H1 (cell line): ENCODE measurements at regions not wholly inside any gene's neighbourhood (a gene's known extent, or its start where the extent isn't known, plus 50 kb on each side); places are given as distances from the start of the nearest gene placed in this dataset.
A peak's percentile ranks its signal among the peaks of the same experiment; 100 is the strongest.

ENCODE experiments used
- CTCF ChIA-PET: fragments of 300-600 bp; sonication (Branson Sonifier 250); formaldehyde crosslinking; loops from one replicate; lab custom pipeline; 2021; ENCODE audit not compliant: partially characterized antibody; lab: Charles Lee
- POLR2A ChIA-PET: fragments of 300-600 bp; sonication (Branson Sonifier 250); formaldehyde crosslinking; loops from one replicate; lab custom pipeline; 2021; ENCODE audit warnings: inconsistent platforms; ENCODE audit not compliant: partially characterized antibody; lab: Charles Lee
- DNase-seq, 2 experiments: peaks; one replicate each; pipeline versions ENCODE4 v3.0.0 to v3.0.0-alpha.2; 2010 to 2022; ENCODE audit warnings: low spot score in 2 of 2, low read depth in 1 of 2, mixed read lengths in 1 of 2
- FAIRE-seq: peaks from 2 replicates; lab custom pipeline; 2011; peaks lifted over from hg19 to GRCh38; lab: Jason Lieb, UNC
- H2AFZ ChIP-seq: 2 replicates; pipeline ENCODE4 v1.8.1; 2012; ENCODE audit warnings: low read length, inconsistent platforms
- H2AK5ac ChIP-seq: 2 replicates; pipeline ENCODE4 v1.6.1; 2013; ENCODE audit warnings: low read depth, low read length
- H2BK120ac ChIP-seq: replicated peaks from 2 replicates; pipeline ENCODE3; 2013; ENCODE audit warnings: low read depth, low read length, inconsistent platforms
- H2BK12ac ChIP-seq: 2 replicates; pipeline ENCODE4 v1.6.1; 2013; ENCODE audit warnings: low read depth, low read length
- H2BK15ac ChIP-seq: 2 replicates; pipeline ENCODE4 v1.6.1; 2013; ENCODE audit warnings: low read length
- H2BK20ac ChIP-seq: 2 replicates; pipeline ENCODE4 v1.6.1; 2013; ENCODE audit warnings: low read length
- H2BK5ac ChIP-seq: 2 replicates; pipeline ENCODE4 v1.6.1; 2013; ENCODE audit warnings: low read depth, low read length
- H3K14ac ChIP-seq: 2 replicates; pipeline ENCODE4 v1.6.1; 2013; ENCODE audit warnings: inconsistent platforms; ENCODE audit not compliant: insufficient read length
- H3K18ac ChIP-seq: 2 replicates; pipeline ENCODE4 v1.6.1; 2013; ENCODE audit warnings: low read length; ENCODE audit errors: extremely low read depth
- H3K23ac ChIP-seq: 2 replicates; pipeline ENCODE4 v1.6.1; 2013; ENCODE audit warnings: inconsistent platforms; ENCODE audit not compliant: insufficient read length
- H3K23me2 ChIP-seq: 2 replicates; pipeline ENCODE4 v1.6.1; 2013; ENCODE audit warnings: low read depth, low read length
- H3K27ac ChIP-seq: 2 replicates; pipeline ENCODE4 v1.6.1; 2011; ENCODE audit warnings: low read depth, low read length, inconsistent platforms
- H3K27me3 ChIP-seq, 4 experiments: replicated peaks in 1 of 4; 1 replicate in 1 of 4; 2 replicates in 3 of 4; pipeline versions ENCODE4 v1.6.1 to v1.8.1; 2011 to 2013; ENCODE audit warnings: low read length in 3 of 4, mild to moderate bottlenecking in 3 of 4, inconsistent platforms in 2 of 4, mixed read lengths in 2 of 4, moderate library complexity in 1 of 4; ENCODE audit not compliant: control insufficient read depth in 3 of 4, insufficient read depth in 3 of 4; ENCODE audit errors: extremely low read depth in 1 of 4
- H3K36me3 ChIP-seq, 4 experiments: 2 replicates each; pipeline versions ENCODE4 v1.6.1 to v1.8.1; 2011 to 2013; ENCODE audit warnings: mild to moderate bottlenecking in 4 of 4, low read length in 3 of 4, moderate library complexity in 2 of 4, control low read depth in 1 of 4, inconsistent platforms in 1 of 4; ENCODE audit not compliant: insufficient read depth in 4 of 4, control insufficient read depth in 2 of 4
- H3K4ac ChIP-seq: replicated peaks from 2 replicates; pipeline ENCODE3; 2013; ENCODE audit warnings: low read length, low read depth, mixed read lengths, inconsistent platforms; ENCODE audit not compliant: insufficient read length
- H3K4me1 ChIP-seq, 4 experiments: replicated peaks in 1 of 4; 1 replicate in 1 of 4; 2 replicates in 3 of 4; pipeline versions ENCODE4 v1.6.1 to v1.8.1; 2011 to 2013; ENCODE audit warnings: low read length in 3 of 4, inconsistent platforms in 2 of 4, mixed read lengths in 1 of 4; ENCODE audit not compliant: insufficient read depth in 4 of 4, control insufficient read depth in 3 of 4
- H3K4me2 ChIP-seq, 2 experiments: 2 replicates each; pipeline versions ENCODE4 v1.6.1 to v1.8.1; 2011 to 2013; ENCODE audit warnings: low read depth in 2 of 2, low read length in 2 of 2, control low read depth in 1 of 2, inconsistent platforms in 1 of 2, mild to moderate bottlenecking in 1 of 2; ENCODE audit not compliant: insufficient read depth in 1 of 2
- H3K4me3 ChIP-seq, 4 experiments: fragments of 200-600, 300-600 bp in 1 of 4; sonication (generic), shearing (Covaris generic), sonication (Bioruptor Twin) in 1 of 4; 2 replicates each; pipeline versions ENCODE4 v1.5.1 to v1.8.1; 2011 to 2016; ENCODE audit warnings: low read length in 4 of 4, low read depth in 3 of 4, control low read depth in 2 of 4, inconsistent platforms in 2 of 4, mild to moderate bottlenecking in 2 of 4, mixed read lengths in 1 of 4, moderate library complexity in 1 of 4; ENCODE audit not compliant: insufficient read depth in 2 of 4; ENCODE audit errors: extremely low read depth in 1 of 4
- H3K56ac ChIP-seq: replicated peaks from 2 replicates; pipeline ENCODE3; 2013; ENCODE audit warnings: low read depth, mild to moderate bottlenecking, mixed read lengths, low read length, inconsistent platforms; ENCODE audit not compliant: insufficient read length
- H3K79me1 ChIP-seq: 2 replicates; pipeline ENCODE4 v1.6.1; 2013; ENCODE audit warnings: low read depth, low read length, control low read depth
- H3K79me2 ChIP-seq, 2 experiments: 2 replicates each; pipeline versions ENCODE4 v1.6.1 to v1.8.1; 2012 to 2013; ENCODE audit warnings: low read length in 2 of 2, mild to moderate bottlenecking in 2 of 2, inconsistent platforms in 1 of 2; ENCODE audit not compliant: insufficient read depth in 2 of 2, control insufficient read depth in 1 of 2
- H3K9ac ChIP-seq, 4 experiments: replicated peaks in 1 of 4; 1 replicate in 1 of 4; 2 replicates in 3 of 4; pipeline versions ENCODE4 v1.6.1 to v1.8.1; 2011 to 2013; ENCODE audit warnings: low read depth in 3 of 4, low read length in 3 of 4, control low read depth in 2 of 4, mild to moderate bottlenecking in 2 of 4, moderate library complexity in 2 of 4, inconsistent platforms in 1 of 4; ENCODE audit errors: extremely low read depth in 1 of 4
- H3K9me3 ChIP-seq, 2 experiments: 2 replicates each; pipeline versions ENCODE4 v1.6.1 to v1.8.1; 2012 to 2013; ENCODE audit warnings: mild to moderate bottlenecking in 2 of 2, moderate library complexity in 2 of 2, control low read depth in 1 of 2, inconsistent platforms in 1 of 2, low read depth in 1 of 2, low read length in 1 of 2, mixed read lengths in 1 of 2; ENCODE audit not compliant: insufficient read depth in 2 of 2
- H4K20me1 ChIP-seq, 2 experiments: replicated peaks in 1 of 2; 2 replicates each; pipeline versions ENCODE3 to v1.8.1; 2011 to 2013; ENCODE audit warnings: inconsistent platforms in 2 of 2, low read length in 2 of 2, mild to moderate bottlenecking in 1 of 2; ENCODE audit not compliant: insufficient read depth in 2 of 2, control insufficient read depth in 1 of 2
- H4K5ac ChIP-seq: 2 replicates; pipeline ENCODE4 v1.6.1; 2013; ENCODE audit warnings: low read length, low read depth, mixed read lengths, inconsistent platforms; ENCODE audit not compliant: insufficient read length
- H4K8ac ChIP-seq: 2 replicates; pipeline ENCODE4 v1.8.0; 2013; ENCODE audit warnings: mild to moderate bottlenecking, moderate library complexity, low read length, inconsistent platforms; ENCODE audit not compliant: insufficient read depth; ENCODE audit errors: extremely low read depth
- H4K91ac ChIP-seq: replicated peaks from 2 replicates; pipeline ENCODE3; 2013; ENCODE audit warnings: low read length, mixed read lengths, inconsistent platforms; ENCODE audit not compliant: insufficient read length
- ATF3 ChIP-seq: IDR thresholded peaks from 2 replicates; pipeline ENCODE4 v1.6.1; 2011; ENCODE audit warnings: low read depth, mild to moderate bottlenecking, low read length; ENCODE audit not compliant: insufficient read depth
- FOSL1 ChIP-seq: IDR thresholded peaks from 2 replicates; pipeline ENCODE4 v1.6.1; 2011; ENCODE audit warnings: mild to moderate bottlenecking, low read depth, low read length, moderate library complexity; ENCODE audit not compliant: insufficient read depth
- HDAC2 ChIP-seq, 2 experiments: fragments of 300-600 bp in 1 of 2; sonication (generic) in 1 of 2; IDR thresholded peaks; 2 replicates each; pipeline ENCODE4 v1.6.1; 2011 to 2012; ENCODE audit warnings: low read depth in 2 of 2, low read length in 2 of 2, mild to moderate bottlenecking in 2 of 2, moderate library complexity in 2 of 2, borderline replicate concordance in 1 of 2, inconsistent platforms in 1 of 2
- JUND ChIP-seq: IDR thresholded peaks from 2 replicates; pipeline ENCODE4 v1.6.1; 2011; ENCODE audit warnings: mild to moderate bottlenecking, improper control_type of control experiment, low read length
- WGBS, 2 experiments: shearing (Covaris generic) in 1 of 2; methylation state at CpG; one replicate each; pipeline versions ENCODE4 v1.1.6 to v1.1.7; 2013 to 2015; ENCODE audit warnings: low lambda C conversion rate in 2 of 2, mixed read lengths in 2 of 2, inconsistent platforms in 1 of 2, low coverage in 1 of 2, missing lambda C conversion rate in 1 of 2; ENCODE audit not compliant: insufficient replicate concordance in 2 of 2, insufficient coverage in 1 of 2, insufficient read length in 1 of 2; ENCODE audit errors: extremely low coverage in 1 of 2, missing lambda C conversion rate in 1 of 2; 5-methylcytosine and 5-hydroxymethylcytosine counted together

- no peaks in the 10 kb centered on the region for H3K36me3 ChIP-seq
- no peak overlapping the region for H3K23ac ChIP-seq
- no peaks in the 10 kb centered on the region for H3K4me1 ChIP-seq
- no peak overlapping the region for H3K4ac ChIP-seq
- no peak overlapping the region for H2BK5ac ChIP-seq
- H3K9ac ChIP-seq = no peak overlapping the region
- H2BK20ac ChIP-seq = no peak overlapping the region
- H3K9me3 ChIP-seq = peaks cover 0 to 3% of the 10 kb centered on the region in 2 experiments; a peak in 1 of 4 replicates
- WGBS, 2 experiments = 91% methylated on average over 19 of the region's 19 CpGs; no CpG with 5 or more reads in 1 of the 2 experiments
- H4K20me1 ChIP-seq = no peaks in the 10 kb centered on the region
- no peak overlapping the region for H4K91ac ChIP-seq
- H3K56ac ChIP-seq = no peak overlapping the region
- POLR2A ChIA-PET = interaction anchor here (0.6 to 1.2 kb wide), 2 partner anchors 19 to 83 kb away, joined by 3 to 4 read pairs; no protein-coding TSS in a partner anchor
- no peak overlapping the region for H4K8ac ChIP-seq
- no peak overlapping the region for H2BK120ac ChIP-seq
- H3K79me1 ChIP-seq = no peaks in the 10 kb centered on the region
- no peak overlapping the region for H3K27ac ChIP-seq
- H3K79me2 ChIP-seq = no peaks in the 10 kb centered on the region
- no peak for FAIRE-seq
- DNase-seq = no peak
- H3K14ac ChIP-seq = no peak overlapping the region
- H2BK12ac ChIP-seq = no peak overlapping the region
- H2AK5ac ChIP-seq = no peak overlapping the region
- CTCF ChIA-PET = interaction anchor here (1.2 to 3.3 kb wide), 2 partner anchors 22 to 101 kb away, joined by 3 to 17 read pairs; no protein-coding TSS in a partner anchor
- H3K23me2 ChIP-seq = no peaks in the 10 kb centered on the region
- TF ChIP-seq HDAC2 (IDR thresholded peaks at IDR 0.05; ENCODE audit: borderline replicate concordance in 1 of 2, low read depth in 2 of 2, low read length in 2 of 2) = no peak
- TF ChIP-seq ATF3 = no peak
- TF ChIP-seq FOSL1 = no peak
- TF ChIP-seq JUND = peak; percentile 10; the same call in 1 of the 2 replicates
- no peaks in the 10 kb centered on the region; a peak in 1 of 7 replicates for H3K27me3 ChIP-seq
- H2AFZ ChIP-seq = no peak overlapping the region
- no peak overlapping the region for H4K5ac ChIP-seq
- no peak overlapping the region for H2BK15ac ChIP-seq
- H3K18ac ChIP-seq = no peak overlapping the region
- no peak overlapping the region for H3K4me3 ChIP-seq
- no peak overlapping the region for H3K4me2 ChIP-seq
Observed at GRCh38 chr12:124663771-124664366, 96.5 kb upstream of the NCOR2 start.
